DMS53 treated with DMSO at 0.1 percent for 48 hours (cell line): ENCODE measurements at regions not wholly inside any gene's neighbourhood (a gene's known extent, or its start where the extent isn't known, plus 50 kb on each side); places are given as distances from the start of the nearest gene placed in this dataset.

ENCODE experiments used
- DNase-seq: peaks from one replicate; lab custom pipeline; 2025; ENCODE audit not compliant: unreplicated experiment; lab: John Stamatoyannopoulos, UW

DNA sequence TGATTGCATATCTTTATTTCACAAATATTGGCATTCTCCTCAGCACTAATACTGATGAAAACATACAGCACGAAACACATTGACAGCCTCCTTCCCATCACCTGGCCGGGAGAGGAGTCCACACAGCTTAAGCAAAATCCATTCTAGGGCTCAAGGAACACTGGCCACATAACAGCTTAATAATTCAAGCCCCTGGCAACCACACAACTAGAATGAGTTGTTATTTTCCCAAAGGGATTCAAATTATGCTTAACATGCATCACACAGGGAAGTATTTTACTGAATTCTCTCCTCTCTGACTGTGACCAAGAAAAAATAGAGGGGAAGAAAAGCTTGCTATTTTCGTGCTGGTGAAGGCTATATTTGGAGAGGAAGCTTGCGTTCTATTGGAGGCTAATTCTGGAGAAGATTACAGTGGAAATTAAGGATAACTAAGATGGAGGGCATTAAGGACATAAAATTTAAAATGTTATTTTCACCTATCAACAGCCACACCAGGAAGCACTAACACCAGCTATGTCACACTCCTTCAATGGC lies 198.5 kb downstream of the ADGRG6 start:
- DNase-seq: no peak

DNA sequence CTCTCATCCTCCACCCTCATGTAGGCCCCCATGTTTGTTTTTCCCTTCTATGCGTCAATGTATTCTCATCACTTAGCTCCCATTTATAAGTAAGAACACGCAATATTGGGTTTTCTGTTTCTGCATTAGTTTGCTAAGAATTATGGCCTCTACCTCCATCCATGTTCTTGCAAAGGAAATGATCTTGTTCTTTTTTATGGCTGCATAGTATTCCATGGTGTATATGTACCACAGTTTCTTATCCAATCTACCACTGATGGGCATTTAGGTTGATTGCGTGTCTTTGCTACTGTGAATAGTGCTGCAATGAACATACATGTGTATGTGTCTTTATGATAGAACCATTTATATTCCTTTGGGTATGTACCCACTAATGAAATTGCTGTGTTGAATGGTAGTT lies 200.0 kb downstream of the ADGRG6 start:
- no peak for DNase-seq

DNA sequence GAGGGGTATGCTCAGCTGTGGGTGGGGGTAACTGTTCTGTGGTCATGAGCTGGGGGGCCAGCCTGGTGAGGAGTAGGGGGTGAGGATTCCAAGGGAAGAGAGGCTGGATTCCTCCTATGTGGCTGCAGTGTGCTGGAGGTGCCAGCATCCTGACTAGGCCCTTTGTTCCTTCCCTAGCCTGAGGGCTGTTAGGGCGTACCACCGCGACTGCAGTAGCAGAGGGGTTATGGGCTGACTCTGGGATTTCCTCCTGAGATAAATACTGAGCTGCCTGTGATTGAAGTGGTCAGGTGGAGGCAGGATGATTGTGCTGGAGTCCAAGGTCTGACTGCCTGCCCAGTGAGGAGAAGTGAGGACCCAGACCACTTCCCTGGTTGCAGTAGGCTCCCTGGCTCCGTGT lies 205.3 kb downstream of the ADGRG6 start:
- no peak for DNase-seq

DNA sequence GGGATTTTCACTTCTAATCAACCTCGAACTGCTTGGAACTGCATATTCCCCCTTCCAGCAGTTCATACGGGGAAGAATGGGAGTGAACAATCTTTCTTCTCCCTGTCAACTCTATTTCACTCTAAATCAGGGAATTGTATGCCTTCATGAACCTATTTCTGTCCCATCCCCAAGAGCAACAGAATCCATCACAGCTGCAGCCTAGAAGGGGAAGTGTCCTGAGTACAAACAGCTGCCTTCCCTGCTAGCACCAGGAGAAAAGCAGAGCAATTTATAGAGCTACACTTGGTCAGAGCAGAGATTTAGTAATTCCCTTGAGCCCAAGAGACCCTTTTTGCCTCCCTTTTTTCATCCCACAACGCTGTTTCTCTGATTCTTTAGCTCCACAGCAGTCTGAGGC lies 208.4 kb downstream of the ADGRG6 start:
- DNase-seq: no peak

DNA sequence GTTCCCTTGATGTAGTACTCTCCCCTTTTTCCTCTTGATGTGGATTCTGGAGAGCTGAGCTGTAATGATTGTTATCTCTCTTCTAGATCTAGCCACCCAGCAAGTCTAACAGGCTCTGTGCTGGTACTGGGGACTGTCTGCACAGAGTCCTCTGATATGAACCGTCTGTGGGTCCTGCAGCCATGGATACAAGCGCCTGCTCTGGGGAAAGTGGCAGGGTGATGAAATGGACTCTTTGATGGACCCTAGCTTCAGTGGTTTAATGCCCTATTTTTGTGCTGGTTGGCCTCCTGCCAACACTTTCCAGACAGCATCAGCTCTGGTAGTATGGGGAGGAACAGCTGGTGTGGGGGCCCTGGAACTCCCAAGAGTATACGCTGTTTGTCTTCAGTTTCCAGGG lies 216.3 kb downstream of the ADGRG6 start:
- no peak for DNase-seq

DNA sequence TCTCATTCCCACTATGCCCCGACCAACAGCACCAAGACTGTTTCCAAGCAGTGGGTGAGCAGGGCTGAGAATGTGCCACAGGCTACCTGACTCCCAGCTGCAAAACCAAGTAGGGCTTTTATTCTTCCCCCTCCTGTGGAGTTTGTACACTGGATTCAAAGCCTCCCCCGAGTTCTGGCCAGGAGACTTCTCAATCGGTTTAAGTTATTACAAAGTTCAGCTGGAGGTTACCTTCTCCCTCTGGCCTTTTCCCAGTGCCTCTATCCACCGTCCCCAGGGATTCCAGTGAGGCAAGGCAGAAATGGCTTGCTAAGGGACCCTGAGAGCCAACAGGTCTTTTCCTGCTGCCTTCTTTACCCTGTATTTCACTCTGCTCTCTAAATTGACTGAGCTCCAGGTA lies 217.0 kb downstream of the ADGRG6 start:
- DNase-seq: no peak

DNA sequence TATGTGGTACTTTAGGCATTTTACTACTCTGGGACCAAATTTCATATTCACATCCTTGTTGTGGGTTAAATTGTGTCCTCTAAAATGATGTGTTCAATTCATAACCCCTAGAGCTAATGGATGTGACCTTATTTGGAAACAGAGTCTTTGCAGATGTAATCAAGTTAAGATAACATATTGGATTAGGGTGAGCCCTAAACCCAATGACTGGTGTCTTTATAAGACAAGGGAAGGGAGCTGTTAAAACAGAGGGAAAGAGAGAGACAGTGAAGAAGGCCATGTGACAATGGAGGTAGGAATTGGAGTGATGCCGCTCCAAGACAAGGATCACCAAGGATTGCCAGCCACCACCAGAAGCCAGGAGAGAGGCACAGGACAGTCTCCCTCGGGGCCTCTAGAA lies 220.0 kb downstream of the ADGRG6 start:
- no peak for DNase-seq

DNA sequence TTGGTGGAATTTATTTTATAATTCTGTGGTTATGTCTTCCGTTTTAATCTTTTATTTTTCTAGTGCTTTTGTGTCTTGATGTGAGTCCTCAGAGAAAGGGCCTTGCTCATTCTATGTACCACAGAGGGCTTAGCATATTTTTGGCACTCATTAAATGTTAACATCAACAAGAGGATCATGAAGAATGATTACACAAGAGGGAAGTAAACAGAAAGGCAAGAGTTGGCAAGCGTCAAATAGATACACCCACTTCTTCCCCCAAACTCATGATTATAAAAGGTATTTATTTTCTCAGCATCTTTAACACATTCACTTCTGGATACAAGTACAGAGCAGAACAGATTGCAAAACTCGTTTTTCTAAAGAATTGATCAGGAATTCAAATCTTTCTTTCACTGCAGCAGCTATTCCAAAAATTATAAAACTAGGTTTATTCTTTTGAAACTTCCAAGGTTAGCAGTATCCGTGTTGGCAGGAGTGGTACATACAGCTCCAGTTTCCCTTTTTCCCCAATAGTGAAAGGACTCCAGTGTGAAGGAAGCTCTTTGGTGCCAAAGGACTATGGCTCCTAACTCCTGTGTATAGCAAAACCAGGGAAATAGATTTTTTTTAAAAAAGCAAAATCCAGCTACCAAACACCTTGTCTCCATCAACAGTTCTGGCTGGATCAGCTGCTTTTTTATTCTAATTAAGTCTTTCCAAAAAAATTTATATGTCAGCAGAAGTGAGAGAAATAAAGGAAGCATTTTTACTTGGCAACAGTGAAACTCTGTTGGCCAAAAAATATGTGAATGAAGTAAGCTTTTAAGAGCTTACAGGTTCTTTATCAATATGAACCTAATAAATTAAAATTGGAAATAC lies 221.9 kb downstream of the ADGRG6 start:
- no peak for DNase-seq

DNA sequence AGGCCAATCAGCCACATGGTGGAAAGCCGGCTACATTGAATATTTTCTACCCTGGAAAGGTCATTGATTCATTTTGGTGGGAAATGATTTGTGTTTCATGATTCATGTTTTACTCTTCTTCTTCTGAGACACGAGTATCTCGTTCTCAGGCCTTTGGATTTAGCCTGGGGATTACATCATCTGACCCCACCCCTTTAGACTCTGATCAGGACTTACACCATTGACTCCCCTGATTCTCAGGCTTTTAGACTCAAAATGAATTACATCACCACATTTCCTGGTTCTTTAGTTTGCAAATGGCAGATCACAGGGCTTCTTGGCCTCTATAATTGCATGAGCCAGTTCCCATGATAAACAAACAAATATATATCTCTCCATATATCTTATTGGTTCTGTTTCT lies 228.8 kb downstream of the ADGRG6 start:
- no peak for DNase-seq

DNA sequence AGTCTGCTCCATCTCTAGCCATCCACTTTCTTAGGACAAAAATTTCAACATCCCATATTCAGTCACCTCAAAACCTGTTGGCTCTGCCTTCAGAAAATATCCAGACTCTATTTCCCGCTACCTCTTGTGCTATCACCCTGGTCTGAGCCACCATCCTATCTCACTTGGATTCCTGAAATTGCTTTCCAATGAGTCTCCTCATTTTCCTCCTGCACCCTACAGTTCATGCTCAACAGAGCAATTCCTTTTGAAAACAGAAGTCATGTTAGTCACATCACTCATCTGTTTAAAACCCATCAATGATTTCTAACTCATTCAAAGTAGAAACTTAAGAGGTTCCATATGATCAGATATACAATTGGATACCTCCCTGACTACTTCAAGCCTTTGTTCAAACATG lies 229.9 kb downstream of the ADGRG6 start:
- DNase-seq: no peak

DNA sequence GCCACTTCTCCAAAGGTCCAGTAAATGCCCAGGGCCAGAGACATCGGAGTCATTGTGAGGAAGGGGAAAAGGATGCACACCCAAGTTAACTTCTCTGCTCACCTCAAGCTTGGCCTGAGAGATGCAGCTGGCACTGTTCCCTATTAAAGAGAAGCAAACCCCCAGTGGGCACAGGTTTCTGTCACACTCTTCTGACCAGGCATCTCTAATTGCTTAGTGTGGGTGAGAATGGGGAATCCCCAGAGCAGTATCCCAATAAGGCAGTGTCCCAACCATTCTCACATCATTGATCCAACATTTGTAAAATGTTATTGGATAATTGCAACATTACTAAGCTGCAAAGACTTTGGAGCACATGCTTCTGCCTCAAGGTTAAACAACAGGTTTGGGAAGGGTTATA lies 232.3 kb downstream of the ADGRG6 start:
- DNase-seq: no peak

DNA sequence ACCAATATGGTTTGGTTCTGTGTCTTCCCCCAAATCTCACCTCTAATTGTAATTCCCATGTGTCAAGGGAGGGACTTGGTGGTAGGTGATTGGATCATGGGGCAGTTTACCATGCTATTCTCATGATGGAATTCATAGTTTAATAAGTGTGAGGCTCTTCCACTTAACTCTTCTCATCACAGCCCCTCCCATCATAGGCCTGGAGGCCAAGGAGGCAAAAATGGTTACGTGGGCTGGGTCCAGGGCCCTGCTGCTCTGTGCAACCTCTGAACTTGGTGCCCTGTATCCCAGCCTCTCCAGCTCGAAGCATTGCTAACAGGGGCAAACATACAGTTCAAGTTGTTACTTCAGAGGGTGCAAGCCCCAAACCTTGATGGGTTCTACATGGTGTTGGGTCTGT lies 232.7 kb downstream of the ADGRG6 start:
- DNase-seq: no peak

DNA sequence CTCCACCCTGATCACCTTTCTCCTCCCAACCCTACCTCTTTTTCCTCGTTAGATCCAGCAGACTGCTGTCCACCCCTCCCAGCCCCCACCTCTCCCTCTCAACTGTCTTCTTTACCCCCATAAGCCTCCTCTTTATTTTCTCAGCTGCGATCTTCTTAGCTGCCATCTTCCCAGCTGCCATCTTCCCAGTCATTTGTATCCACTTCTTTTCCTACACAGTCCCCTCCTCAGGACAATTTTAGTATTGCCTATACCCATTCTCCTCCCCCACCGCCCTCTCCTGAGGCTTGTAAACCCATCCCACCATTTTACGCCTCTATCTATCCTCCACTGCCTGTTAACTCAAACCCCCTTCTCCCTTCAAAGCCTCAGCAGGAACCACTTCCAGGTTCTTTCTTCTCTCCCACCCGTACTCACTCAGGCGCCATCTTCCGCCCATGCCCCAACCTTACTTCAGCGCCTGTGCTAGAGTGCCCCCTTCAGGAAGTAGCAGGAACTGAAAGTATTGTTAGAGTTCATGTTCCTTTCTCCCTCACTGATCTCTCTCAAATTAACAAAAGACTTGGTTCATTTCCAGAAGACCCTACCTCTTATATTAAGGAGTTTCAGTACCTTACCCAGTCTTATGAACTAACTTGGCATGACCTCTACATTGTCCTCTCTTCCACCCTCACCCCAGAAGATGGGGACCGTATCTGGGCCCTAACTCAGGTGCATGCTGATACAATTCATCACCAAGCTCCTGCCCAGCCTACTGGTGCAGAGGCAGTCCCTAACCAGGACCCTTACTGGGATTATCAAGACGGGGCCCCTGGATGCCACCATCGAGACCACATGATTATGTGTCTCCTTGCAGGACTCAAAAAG lies 236.0 kb downstream of the ADGRG6 start:
- DNase-seq: peak; percentile 17

DNA sequence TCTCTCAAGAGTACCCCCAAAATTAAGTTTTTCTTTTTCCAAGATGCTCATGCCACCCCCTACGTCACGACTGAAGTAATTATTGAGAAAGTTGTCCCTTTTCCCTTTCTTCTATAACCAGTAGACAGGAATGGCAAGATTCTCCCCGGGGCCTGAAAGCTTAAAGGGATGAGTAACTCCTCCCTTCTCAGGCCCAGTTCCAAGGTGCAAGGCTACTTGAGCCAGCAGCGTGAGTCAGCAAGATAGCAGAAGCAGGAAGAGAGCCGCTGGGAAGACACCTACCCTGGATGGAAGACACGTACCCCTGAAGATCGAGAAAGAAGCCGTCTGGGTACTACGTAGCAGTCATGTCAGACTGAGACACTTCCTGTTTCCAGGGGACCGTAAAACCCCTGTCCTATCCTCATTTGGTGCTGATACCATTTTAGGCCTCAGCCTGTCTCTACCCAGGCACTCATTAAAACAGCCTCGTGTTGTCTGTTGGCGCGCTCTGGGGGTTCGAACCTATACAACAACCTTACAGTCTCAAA lies 241.0 kb downstream of the ADGRG6 start:
- DNase-seq: no peak

DNA sequence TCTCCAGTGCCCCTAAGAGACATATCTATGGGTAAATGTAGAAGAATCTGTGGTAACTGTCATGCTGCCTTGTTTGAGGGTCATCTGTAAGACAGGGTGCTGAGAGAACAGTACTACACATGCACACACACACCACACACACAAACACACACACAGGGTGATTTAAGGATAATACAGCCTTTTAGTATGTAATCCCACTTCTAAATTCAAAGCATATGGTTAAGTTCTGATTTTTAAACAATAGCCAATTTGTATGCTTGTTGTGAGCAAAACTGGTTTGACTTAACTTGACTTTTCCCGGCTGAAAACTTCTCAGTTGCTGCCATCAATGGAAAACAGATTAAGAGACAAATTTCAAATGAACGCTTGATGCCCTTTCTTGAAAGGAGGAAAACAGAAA lies 241.8 kb downstream of the ADGRG6 start:
- DNase-seq: no peak

DNA sequence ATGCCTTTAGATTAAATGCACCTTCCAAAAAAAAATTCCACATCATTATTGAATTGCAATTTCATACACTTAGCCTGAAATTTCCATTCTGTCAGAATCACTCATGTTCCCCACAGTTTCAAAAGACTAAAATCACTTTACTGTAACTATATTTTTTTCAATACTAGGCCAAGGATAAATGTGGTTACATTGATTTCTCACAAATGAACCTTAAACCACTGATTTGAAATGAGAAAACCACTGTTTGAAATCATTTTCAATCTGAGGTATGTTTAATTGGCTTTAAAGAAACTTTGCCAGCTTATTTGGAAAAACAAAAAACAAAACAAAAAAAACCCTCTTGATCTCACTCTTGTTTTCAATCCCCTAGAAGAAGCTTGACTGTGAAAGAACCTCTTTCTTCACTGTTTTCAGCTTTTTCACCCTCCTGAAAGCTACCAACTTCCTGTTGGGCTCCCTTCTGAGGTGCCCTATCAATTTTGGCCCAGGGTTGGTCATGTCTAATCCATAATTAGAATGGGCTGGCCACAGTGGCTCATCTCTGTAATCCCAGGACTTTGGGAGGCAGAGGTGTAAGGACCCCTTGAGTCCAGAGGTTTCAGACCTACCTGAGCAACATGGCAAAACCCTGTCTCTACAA lies 242.5 kb downstream of the ADGRG6 start:
- DNase-seq: no peak

DNA sequence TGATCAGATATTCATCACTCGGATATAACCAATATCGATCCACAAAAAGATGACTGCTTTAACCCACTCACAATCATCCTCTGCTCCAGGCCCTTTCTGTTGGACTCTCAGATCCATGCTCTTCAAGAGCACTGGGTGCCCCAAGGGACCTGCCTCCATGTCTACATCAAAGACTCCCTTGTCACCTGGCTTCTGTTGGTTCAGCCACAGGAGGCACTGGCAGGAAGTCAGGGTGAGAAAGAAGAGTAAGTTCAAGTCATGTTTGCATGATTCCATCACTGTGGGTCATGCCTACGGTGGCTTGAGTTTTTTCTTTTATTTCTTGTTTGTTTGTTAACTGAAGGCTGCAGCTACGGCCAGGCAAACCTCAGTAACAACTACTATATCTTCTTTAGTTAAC lies 243.3 kb downstream of the ADGRG6 start:
- no peak for DNase-seq

DNA sequence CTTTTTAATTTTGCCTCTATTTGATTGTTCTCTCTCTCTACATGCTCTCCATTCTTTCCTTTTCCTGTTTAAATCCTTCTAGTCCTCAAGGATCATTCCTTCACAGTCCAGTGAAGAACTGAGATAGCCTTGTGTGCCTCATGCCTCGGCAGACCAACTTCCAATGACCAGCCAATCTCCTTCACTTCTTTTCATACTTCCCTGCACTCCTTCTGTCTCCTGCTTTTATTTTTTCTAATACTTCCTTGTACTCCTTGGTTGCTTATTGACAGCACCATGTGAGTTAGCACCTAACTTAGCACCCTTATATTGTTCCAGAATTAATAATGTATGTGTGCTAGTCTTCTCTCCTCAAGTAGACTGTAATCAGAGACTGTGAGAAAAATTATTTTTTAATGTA lies 246.8 kb downstream of the ADGRG6 start:
- DNase-seq: no peak

DNA sequence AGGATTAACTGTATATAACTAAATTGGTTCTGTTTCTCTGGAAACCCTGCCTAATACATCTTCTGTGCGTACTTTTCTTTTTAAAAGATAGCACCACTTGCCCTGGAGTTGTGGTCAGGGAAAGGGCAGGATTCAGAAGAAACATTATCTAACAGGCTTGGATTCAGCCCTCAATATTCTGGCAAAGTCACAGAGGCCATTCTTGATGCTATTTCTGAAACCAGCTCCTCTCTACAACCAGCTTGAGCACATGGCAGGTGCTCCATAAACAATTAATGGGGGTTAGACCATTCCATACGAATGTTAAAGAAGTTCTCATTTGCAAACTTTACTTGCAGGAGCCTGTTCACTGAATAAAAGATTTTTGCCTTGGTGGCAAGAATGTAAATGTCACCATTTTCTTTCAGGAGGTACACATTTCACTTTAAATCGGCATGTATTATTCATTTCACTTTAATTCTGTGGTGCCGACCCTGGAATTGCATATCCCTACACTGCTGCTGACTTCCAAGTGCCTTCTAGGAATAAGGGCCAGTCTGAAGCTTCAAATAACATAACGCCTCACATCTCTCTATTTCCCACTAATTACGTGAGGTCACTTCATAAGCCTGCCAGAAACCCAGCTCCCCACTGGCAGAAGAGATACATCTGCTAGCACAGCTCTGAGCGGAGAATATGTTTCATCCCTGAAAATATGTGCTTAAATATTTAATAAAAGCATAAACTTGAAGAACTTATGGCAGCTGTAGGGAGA lies 248.7 kb downstream of the ADGRG6 start:
- DNase-seq: no peak

DNA sequence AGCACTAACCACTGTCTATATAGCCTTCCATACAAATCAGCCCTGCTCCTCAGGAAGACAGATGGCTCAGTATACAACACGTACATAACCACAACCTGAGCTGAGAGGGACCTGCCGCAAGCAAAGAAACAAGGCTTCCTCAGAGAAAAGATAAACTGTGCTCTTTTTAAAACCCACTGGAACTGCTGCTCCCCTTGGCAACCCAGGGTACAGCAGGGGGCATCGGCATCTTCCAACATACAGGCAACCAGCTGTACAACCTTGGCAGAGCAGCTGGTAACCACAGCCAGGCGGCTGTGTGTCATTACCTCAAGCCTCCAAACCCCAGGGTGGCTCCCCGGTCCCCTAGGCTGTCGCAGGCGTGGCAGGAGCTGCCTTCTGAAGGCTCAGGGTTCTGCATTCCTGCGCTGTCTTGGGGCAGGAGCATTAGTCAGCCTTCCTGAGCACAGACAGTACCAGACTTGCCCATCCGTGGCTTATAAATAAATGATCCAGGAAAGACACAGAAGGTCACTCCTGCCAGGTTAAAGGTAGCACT lies 249.5 kb downstream of the ADGRG6 start:
- DNase-seq: no peak
